H1 (cell line): ENCODE measurements at regions not wholly inside any gene's neighbourhood (a gene's known extent, or its start where the extent isn't known, plus 50 kb on each side); places are given as distances from the start of the nearest gene placed in this dataset.

Source experiments
- CTCF ChIA-PET: fragments of 300-600 bp; sonication (Branson Sonifier 250); formaldehyde crosslinking; loops from one replicate; lab custom pipeline; 2021; ENCODE audit not compliant: partially characterized antibody; lab: Charles Lee
- POLR2A ChIA-PET: fragments of 300-600 bp; sonication (Branson Sonifier 250); formaldehyde crosslinking; loops from one replicate; lab custom pipeline; 2021; ENCODE audit warnings: inconsistent platforms; ENCODE audit not compliant: partially characterized antibody; lab: Charles Lee
- DNase-seq, 2 experiments: peaks; one replicate each; pipeline versions ENCODE4 v3.0.0 to v3.0.0-alpha.2; 2010 to 2022; ENCODE audit warnings: low spot score in 2 of 2, low read depth in 1 of 2, mixed read lengths in 1 of 2
- FAIRE-seq: peaks from 2 replicates; lab custom pipeline; 2011; peaks lifted over from hg19 to GRCh38; lab: Jason Lieb, UNC
- H2AFZ ChIP-seq: 2 replicates; pipeline ENCODE4 v1.8.1; 2012; ENCODE audit warnings: low read length, inconsistent platforms
- H2AK5ac ChIP-seq: 2 replicates; pipeline ENCODE4 v1.6.1; 2013; ENCODE audit warnings: low read depth, low read length
- H2BK120ac ChIP-seq: replicated peaks from 2 replicates; pipeline ENCODE3; 2013; ENCODE audit warnings: low read depth, low read length, inconsistent platforms
- H2BK12ac ChIP-seq: 2 replicates; pipeline ENCODE4 v1.6.1; 2013; ENCODE audit warnings: low read depth, low read length
- H2BK15ac ChIP-seq: 2 replicates; pipeline ENCODE4 v1.6.1; 2013; ENCODE audit warnings: low read length
- H2BK20ac ChIP-seq: 2 replicates; pipeline ENCODE4 v1.6.1; 2013; ENCODE audit warnings: low read length
- H2BK5ac ChIP-seq: 2 replicates; pipeline ENCODE4 v1.6.1; 2013; ENCODE audit warnings: low read depth, low read length
- H3K14ac ChIP-seq: 2 replicates; pipeline ENCODE4 v1.6.1; 2013; ENCODE audit warnings: inconsistent platforms; ENCODE audit not compliant: insufficient read length
- H3K18ac ChIP-seq: 2 replicates; pipeline ENCODE4 v1.6.1; 2013; ENCODE audit warnings: low read length; ENCODE audit errors: extremely low read depth
- H3K23ac ChIP-seq: 2 replicates; pipeline ENCODE4 v1.6.1; 2013; ENCODE audit warnings: inconsistent platforms; ENCODE audit not compliant: insufficient read length
- H3K23me2 ChIP-seq: 2 replicates; pipeline ENCODE4 v1.6.1; 2013; ENCODE audit warnings: low read depth, low read length
- H3K27ac ChIP-seq: 2 replicates; pipeline ENCODE4 v1.6.1; 2011; ENCODE audit warnings: low read depth, low read length, inconsistent platforms
- H3K27me3 ChIP-seq, 4 experiments: replicated peaks in 1 of 4; 1 replicate in 1 of 4; 2 replicates in 3 of 4; pipeline versions ENCODE4 v1.6.1 to v1.8.1; 2011 to 2013; ENCODE audit warnings: low read length in 3 of 4, mild to moderate bottlenecking in 3 of 4, inconsistent platforms in 2 of 4, mixed read lengths in 2 of 4, moderate library complexity in 1 of 4; ENCODE audit not compliant: control insufficient read depth in 3 of 4, insufficient read depth in 3 of 4; ENCODE audit errors: extremely low read depth in 1 of 4
- H3K36me3 ChIP-seq, 4 experiments: 2 replicates each; pipeline versions ENCODE4 v1.6.1 to v1.8.1; 2011 to 2013; ENCODE audit warnings: mild to moderate bottlenecking in 4 of 4, low read length in 3 of 4, moderate library complexity in 2 of 4, control low read depth in 1 of 4, inconsistent platforms in 1 of 4; ENCODE audit not compliant: insufficient read depth in 4 of 4, control insufficient read depth in 2 of 4
- H3K4ac ChIP-seq: replicated peaks from 2 replicates; pipeline ENCODE3; 2013; ENCODE audit warnings: low read length, low read depth, mixed read lengths, inconsistent platforms; ENCODE audit not compliant: insufficient read length
- H3K4me1 ChIP-seq, 4 experiments: replicated peaks in 1 of 4; 1 replicate in 1 of 4; 2 replicates in 3 of 4; pipeline versions ENCODE4 v1.6.1 to v1.8.1; 2011 to 2013; ENCODE audit warnings: low read length in 3 of 4, inconsistent platforms in 2 of 4, mixed read lengths in 1 of 4; ENCODE audit not compliant: insufficient read depth in 4 of 4, control insufficient read depth in 3 of 4
- H3K4me2 ChIP-seq, 2 experiments: 2 replicates each; pipeline versions ENCODE4 v1.6.1 to v1.8.1; 2011 to 2013; ENCODE audit warnings: low read depth in 2 of 2, low read length in 2 of 2, control low read depth in 1 of 2, inconsistent platforms in 1 of 2, mild to moderate bottlenecking in 1 of 2; ENCODE audit not compliant: insufficient read depth in 1 of 2
- H3K4me3 ChIP-seq, 4 experiments: fragments of 200-600, 300-600 bp in 1 of 4; sonication (generic), shearing (Covaris generic), sonication (Bioruptor Twin) in 1 of 4; 2 replicates each; pipeline versions ENCODE4 v1.5.1 to v1.8.1; 2011 to 2016; ENCODE audit warnings: low read length in 4 of 4, low read depth in 3 of 4, control low read depth in 2 of 4, inconsistent platforms in 2 of 4, mild to moderate bottlenecking in 2 of 4, mixed read lengths in 1 of 4, moderate library complexity in 1 of 4; ENCODE audit not compliant: insufficient read depth in 2 of 4; ENCODE audit errors: extremely low read depth in 1 of 4
- H3K56ac ChIP-seq: replicated peaks from 2 replicates; pipeline ENCODE3; 2013; ENCODE audit warnings: low read depth, mild to moderate bottlenecking, mixed read lengths, low read length, inconsistent platforms; ENCODE audit not compliant: insufficient read length
- H3K79me1 ChIP-seq: 2 replicates; pipeline ENCODE4 v1.6.1; 2013; ENCODE audit warnings: low read depth, low read length, control low read depth
- H3K79me2 ChIP-seq, 2 experiments: 2 replicates each; pipeline versions ENCODE4 v1.6.1 to v1.8.1; 2012 to 2013; ENCODE audit warnings: low read length in 2 of 2, mild to moderate bottlenecking in 2 of 2, inconsistent platforms in 1 of 2; ENCODE audit not compliant: insufficient read depth in 2 of 2, control insufficient read depth in 1 of 2
- H3K9ac ChIP-seq, 4 experiments: replicated peaks in 1 of 4; 1 replicate in 1 of 4; 2 replicates in 3 of 4; pipeline versions ENCODE4 v1.6.1 to v1.8.1; 2011 to 2013; ENCODE audit warnings: low read depth in 3 of 4, low read length in 3 of 4, control low read depth in 2 of 4, mild to moderate bottlenecking in 2 of 4, moderate library complexity in 2 of 4, inconsistent platforms in 1 of 4; ENCODE audit errors: extremely low read depth in 1 of 4
- H3K9me3 ChIP-seq, 2 experiments: 2 replicates each; pipeline versions ENCODE4 v1.6.1 to v1.8.1; 2012 to 2013; ENCODE audit warnings: mild to moderate bottlenecking in 2 of 2, moderate library complexity in 2 of 2, control low read depth in 1 of 2, inconsistent platforms in 1 of 2, low read depth in 1 of 2, low read length in 1 of 2, mixed read lengths in 1 of 2; ENCODE audit not compliant: insufficient read depth in 2 of 2
- H4K20me1 ChIP-seq, 2 experiments: replicated peaks in 1 of 2; 2 replicates each; pipeline versions ENCODE3 to v1.8.1; 2011 to 2013; ENCODE audit warnings: inconsistent platforms in 2 of 2, low read length in 2 of 2, mild to moderate bottlenecking in 1 of 2; ENCODE audit not compliant: insufficient read depth in 2 of 2, control insufficient read depth in 1 of 2
- H4K5ac ChIP-seq: 2 replicates; pipeline ENCODE4 v1.6.1; 2013; ENCODE audit warnings: low read length, low read depth, mixed read lengths, inconsistent platforms; ENCODE audit not compliant: insufficient read length
- H4K8ac ChIP-seq: 2 replicates; pipeline ENCODE4 v1.8.0; 2013; ENCODE audit warnings: mild to moderate bottlenecking, moderate library complexity, low read length, inconsistent platforms; ENCODE audit not compliant: insufficient read depth; ENCODE audit errors: extremely low read depth
- H4K91ac ChIP-seq: replicated peaks from 2 replicates; pipeline ENCODE3; 2013; ENCODE audit warnings: low read length, mixed read lengths, inconsistent platforms; ENCODE audit not compliant: insufficient read length
- BCL11A ChIP-seq, 2 experiments: IDR thresholded peaks; one replicate each; pipeline ENCODE4 v1.6.1; 2011; ENCODE audit warnings: low read depth in 2 of 2, low read length in 2 of 2, mild to moderate bottlenecking in 2 of 2
- BRCA1 ChIP-seq: IDR thresholded peaks from 2 replicates; pipeline ENCODE4 v1.6.1; 2012; ENCODE audit warnings: low read depth, low read length, improper control_type of control experiment
- EZH2 ChIP-seq: fragments of 200-600 bp; sonication (generic); IDR thresholded peaks from 2 replicates; pipeline ENCODE4 v1.7.1; 2012; ENCODE audit warnings: low read depth, mild to moderate bottlenecking, moderate library complexity, low read length, inconsistent platforms; ENCODE audit not compliant: severe bottlenecking
- FOSL1 ChIP-seq: IDR thresholded peaks from 2 replicates; pipeline ENCODE4 v1.6.1; 2011; ENCODE audit warnings: mild to moderate bottlenecking, low read depth, low read length, moderate library complexity; ENCODE audit not compliant: insufficient read depth
- HDAC2 ChIP-seq, 2 experiments: fragments of 300-600 bp in 1 of 2; sonication (generic) in 1 of 2; IDR thresholded peaks; 2 replicates each; pipeline ENCODE4 v1.6.1; 2011 to 2012; ENCODE audit warnings: low read depth in 2 of 2, low read length in 2 of 2, mild to moderate bottlenecking in 2 of 2, moderate library complexity in 2 of 2, borderline replicate concordance in 1 of 2, inconsistent platforms in 1 of 2
- JUN ChIP-seq: IDR thresholded peaks from 2 replicates; pipeline ENCODE4 v1.6.1; 2011; ENCODE audit warnings: low read depth, mild to moderate bottlenecking, improper control_type of control experiment, low read length
- KDM5A ChIP-seq: fragments of 200-600 bp; IDR thresholded peaks from 2 replicates; pipeline ENCODE4 v1.7.1; 2012; ENCODE audit warnings: mild to moderate bottlenecking, low read length, inconsistent platforms, mixed read lengths
- RBBP5 ChIP-seq: IDR thresholded peaks from 2 replicates; pipeline ENCODE4 v1.7.1; 2012; ENCODE audit warnings: low read depth, mild to moderate bottlenecking, inconsistent platforms, low read length, moderate library complexity, borderline replicate concordance
- RXRA ChIP-seq: IDR thresholded peaks from 2 replicates; pipeline ENCODE4 v1.6.1; 2011; ENCODE audit warnings: low read depth, mild to moderate bottlenecking, low read length, moderate library complexity; ENCODE audit not compliant: insufficient read depth
- SP4 ChIP-seq: IDR thresholded peaks from 2 replicates; pipeline ENCODE4 v1.6.1; 2012; ENCODE audit warnings: low read length, inconsistent platforms
- TAF1 ChIP-seq: IDR thresholded peaks from 2 replicates; pipeline ENCODE4 v1.6.1; 2011; ENCODE audit warnings: mild to moderate bottlenecking, low read depth, low read length
- TBP ChIP-seq: IDR thresholded peaks from 2 replicates; pipeline ENCODE4 v1.6.1; 2011; ENCODE audit warnings: low read depth, low read length, improper control_type of control experiment
- USF2 ChIP-seq: IDR thresholded peaks from 2 replicates; pipeline ENCODE4 v1.6.1; 2011; ENCODE audit warnings: low read length, improper control_type of control experiment
- ZNF274 ChIP-seq: IDR thresholded peaks from 2 replicates; pipeline ENCODE4 v1.7.0; 2012; ENCODE audit warnings: low read length, borderline replicate concordance; ENCODE audit errors: extremely low read depth
- WGBS, 2 experiments: shearing (Covaris generic) in 1 of 2; methylation state at CpG; one replicate each; pipeline versions ENCODE4 v1.1.6 to v1.1.7; 2013 to 2015; ENCODE audit warnings: low lambda C conversion rate in 2 of 2, mixed read lengths in 2 of 2, inconsistent platforms in 1 of 2, low coverage in 1 of 2, missing lambda C conversion rate in 1 of 2; ENCODE audit not compliant: insufficient replicate concordance in 2 of 2, insufficient coverage in 1 of 2, insufficient read length in 1 of 2; ENCODE audit errors: extremely low coverage in 1 of 2, missing lambda C conversion rate in 1 of 2; 5-methylcytosine and 5-hydroxymethylcytosine counted together

GRCh38 chr4:1488357-1488756 is 82.1 kb upstream of the NKX1-1 start:
- H3K36me3 ChIP-seq = no peaks in the 10 kb centered on the region
- H2AFZ ChIP-seq = no peak overlapping the region
- ChIA-PET CTCF (interaction anchor here (0.7 to 2.6 kb wide), 4 partner anchors 25 to 154 kb away, joined by 3 to 9 read pairs (median 6); no protein-coding TSS in a partner anchor), POLR2A (interaction anchor here (1.0 kb wide), 1 partner anchor 9 kb away, joined by 3 read pairs; no protein-coding TSS in a partner anchor)
- FAIRE-seq (no peak), DNase-seq (no peak)
- no peak overlapping the region for H3K14ac ChIP-seq
- no peak overlapping the region for H2BK12ac ChIP-seq
- no peaks in the 10 kb centered on the region for H4K20me1 ChIP-seq
- no peaks in the 10 kb centered on the region for H3K4me1 ChIP-seq
- no peak overlapping the region for H4K91ac ChIP-seq
- no peak overlapping the region for H3K23ac ChIP-seq
- peaks cover 0 to 2% (median 0%) of the 10 kb centered on the region in 4 experiments; a peak in 1 of 7 replicates for H3K27me3 ChIP-seq
- H2BK120ac ChIP-seq = no peak overlapping the region
- H4K5ac ChIP-seq = no peak overlapping the region
- 92% methylated on average over 7 of the region's 7 CpGs; no CpG with 5 or more reads in 1 of the 2 experiments for WGBS, 2 experiments
- no peak overlapping the region for H3K9ac ChIP-seq
- H3K79me1 ChIP-seq = no peaks in the 10 kb centered on the region
- no peak overlapping the region for H3K4me2 ChIP-seq
- H2AK5ac ChIP-seq = no peak overlapping the region
- H2BK5ac ChIP-seq = no peak overlapping the region
- no peaks in the 10 kb centered on the region for H3K23me2 ChIP-seq
- no peaks in the 10 kb centered on the region for H3K79me2 ChIP-seq
- peaks cover 8 to 22% of the 10 kb centered on the region in 2 experiments; a peak in 3 of 4 replicates for H3K9me3 ChIP-seq
- H4K8ac ChIP-seq = no peak overlapping the region
- H2BK20ac ChIP-seq = no peak overlapping the region
- H3K56ac ChIP-seq = no peak overlapping the region
- H3K4me3 ChIP-seq = no peak overlapping the region
- H3K18ac ChIP-seq = no peak overlapping the region
- no peak overlapping the region for H3K4ac ChIP-seq
- no peak overlapping the region for H2BK15ac ChIP-seq
- no peak overlapping the region for H3K27ac ChIP-seq
- TF ChIP-seq KDM5A = no peak
- TF ChIP-seq BRCA1 = no peak
- TF ChIP-seq TBP = no peak
- TF ChIP-seq TAF1 = no peak
- no peak for TF ChIP-seq ZNF274
- no peak for TF ChIP-seq FOSL1
- no peak for TF ChIP-seq RBBP5
- TF ChIP-seq HDAC2 (IDR thresholded peaks at IDR 0.05; ENCODE audit: borderline replicate concordance in 1 of 2, low read depth in 2 of 2, low read length in 2 of 2) = no peak
- no peak for TF ChIP-seq EZH2
- TF ChIP-seq BCL11A (IDR thresholded peaks at IDR 0.05; ENCODE audit: low read depth in 2 of 2, low read length in 2 of 2) = no peak
- TF ChIP-seq SP4 = no peak
- no peak for TF ChIP-seq RXRA
- no peak for TF ChIP-seq USF2
- no peak for TF ChIP-seq JUN
